K562 (cell line): ENCODE measurements at regions not wholly inside any gene's neighbourhood (a gene's known extent, or its start where the extent isn't known, plus 50 kb on each side); places are given as distances from the start of the nearest gene placed in this dataset.

ENCODE experiments used
- ATAC-seq: fragments of 200-7000 bp; cut with Tn5 transposase; 3 replicates; pipeline ENCODE4 v1.9.1; 2020; ENCODE audit warnings: moderate library complexity
- BruUV-seq: library from RNA; stranded (reverse); fragments of 400-500 nt; replicated peaks from 2 replicates; lab custom pipeline; 2021; lab: Mats Ljungman, UMichigan
- CTCF ChIA-PET: fragments of 300-600 bp; formaldehyde crosslinking; extraction: SDS; loops from one replicate; lab custom pipeline; 2021; ENCODE audit warnings: low intra/inter-chr PET ratio; lab: Yijun Ruan, JAX
- POLR2A ChIA-PET: fragments of 300-600, 350-650 bp; sonication (Branson Sonifier 250); formaldehyde crosslinking; extraction: SDS; loops from one replicate; lab custom pipeline; 2021; ENCODE audit warnings: antibody characterized with exemption, inconsistent platforms; lab: Yijun Ruan, JAX
- DNase-seq, 4 experiments: peaks; one replicate each; pipeline versions ENCODE4 v3.0.0 to v3.0.0-alpha.2; 2011 to 2018; ENCODE audit warnings: low spot score in 3 of 4, mixed read lengths in 3 of 4; ENCODE audit errors: extremely low read depth in 1 of 4
- FAIRE-seq: peaks from 2 replicates; lab custom pipeline; 2011; peaks lifted over from hg19 to GRCh38; lab: Jason Lieb, UNC
- H2AFZ ChIP-seq: 2 replicates; pipeline ENCODE4 v1.6.0; 2011; ENCODE audit warnings: low read depth, low read length, control low read depth, inconsistent platforms
- H3K27ac ChIP-seq: fragments of 200-600 bp; 3 replicates; pipeline ENCODE4 v1.8.0; 2011; ENCODE audit warnings: low read depth, mild to moderate bottlenecking, control low read depth, inconsistent platforms, low read length, moderate library complexity, mixed read lengths; ENCODE audit errors: extremely low read depth
- H3K27me3 ChIP-seq, 2 experiments: fragments of 300-600 bp in 1 of 2; 2 replicates in 1 of 2; 3 replicates in 1 of 2; pipeline versions ENCODE4 v1.6.0 to v1.8.0; 2011; ENCODE audit warnings: inconsistent platforms in 2 of 2, low read length in 2 of 2, mild to moderate bottlenecking in 1 of 2, mixed read lengths in 1 of 2, moderate library complexity in 1 of 2; ENCODE audit not compliant: control insufficient read depth in 2 of 2, insufficient read depth in 2 of 2
- H3K36me3 ChIP-seq: fragments of 300-600 bp; 3 replicates; pipeline ENCODE4 v1.8.0; 2011; ENCODE audit warnings: mild to moderate bottlenecking, low read length, inconsistent platforms; ENCODE audit not compliant: control insufficient read depth, insufficient read depth
- H3K4me1 ChIP-seq, 2 experiments: fragments of 200-600 bp in 1 of 2; replicated peaks in 1 of 2; 2 replicates in 1 of 2; 3 replicates in 1 of 2; pipeline versions ENCODE4 v1.5.1 to v1.8.0; 2011; ENCODE audit warnings: inconsistent platforms in 2 of 2, low read length in 2 of 2, mild to moderate bottlenecking in 1 of 2, mixed read lengths in 1 of 2, moderate library complexity in 1 of 2; ENCODE audit not compliant: control insufficient read depth in 2 of 2, insufficient read depth in 2 of 2
- H3K4me2 ChIP-seq: 2 replicates; pipeline ENCODE4 v1.6.1; 2011; ENCODE audit warnings: low read length, control low read depth, inconsistent platforms, mixed read lengths; ENCODE audit not compliant: insufficient read depth
- H3K4me3 ChIP-seq: fragments of 200-600 bp; sonication (generic), shearing (Covaris generic); 2 replicates; pipeline ENCODE4 v1.5.1; 2016; ENCODE audit warnings: control low read depth, inconsistent platforms
- H3K79me2 ChIP-seq: fragments of 200-600 bp; 3 replicates; pipeline ENCODE4 v1.8.0; 2011; ENCODE audit warnings: low read length, inconsistent platforms; ENCODE audit not compliant: control insufficient read depth, insufficient read depth
- H3K9ac ChIP-seq, 2 experiments: 2 replicates each; pipeline versions ENCODE4 v1.6.0 to v1.6.1; 2011; ENCODE audit warnings: low read depth in 2 of 2, low read length in 2 of 2, control low read depth in 1 of 2, inconsistent platforms in 1 of 2, mild to moderate bottlenecking in 1 of 2, mixed read lengths in 1 of 2; ENCODE audit not compliant: insufficient read depth in 1 of 2
- H3K9me1 ChIP-seq: one replicate; pipeline ENCODE4 v1.6.0; 2011; ENCODE audit warnings: inconsistent platforms, mild to moderate bottlenecking, low read length, moderate library complexity; ENCODE audit not compliant: control insufficient read depth, insufficient read depth
- H3K9me3 ChIP-seq: replicated peaks from 2 replicates; pipeline ENCODE4 v1.5.1; 2011; ENCODE audit warnings: low read depth, low read length, inconsistent platforms; ENCODE audit not compliant: control insufficient read depth, insufficient read depth
- H4K20me1 ChIP-seq: replicated peaks from 2 replicates; pipeline ENCODE4 v1.6.1; 2011; ENCODE audit warnings: low read length, inconsistent platforms, mixed read lengths; ENCODE audit not compliant: control insufficient read depth, insufficient read depth
- RAD21 ChIP-seq, 2 experiments: fragments of 250-450 bp in 1 of 2; fragments of 450-650 bp in 1 of 2; sonication (Bioruptor Pico) in 1 of 2; formaldehyde crosslinking in 1 of 2; IDR thresholded peaks in 1 of 2; conservative IDR thresholded peaks in 1 of 2; 2 replicates each; pipeline versions ENCODE4 v1.4.0 to v1.8.0; 2020 to 2022; ENCODE audit warnings: mild to moderate bottlenecking in 2 of 2, moderate library complexity in 1 of 2
- RAD51 ChIP-seq: fragments of 450-650 bp; IDR thresholded peaks from 2 replicates; pipeline ENCODE4 v1.7.1; 2016; ENCODE audit warnings: low read depth, mild to moderate bottlenecking, borderline replicate concordance
- SMC3 ChIP-seq: conservative IDR thresholded peaks from 2 replicates; pipeline ENCODE4 v1.6.1; 2011; ENCODE audit warnings: low read depth, low read length, improper control_type of control experiment; ENCODE audit not compliant: insufficient read depth
- WGBS: fragments of 100-300 bp; shearing (Covaris generic); methylation state at CpG from one replicate; pipeline ENCODE4 v1.1.6; 2016; ENCODE audit warnings: low coverage, mixed read lengths; ENCODE audit not compliant: insufficient coverage; ENCODE audit errors: missing lambda C conversion rate; 5-methylcytosine and 5-hydroxymethylcytosine counted together
- in situ Hi-C: fragments of 300-500 bp; cut with MboI; formaldehyde crosslinking; loops from 4 replicates; pipeline ENCODE4 v1.15.0; 2018; ENCODE audit warnings: inconsistent platforms, mixed read lengths
- intact Hi-C: fragments of 100-400 bp; cut with micrococcal nuclease; formaldehyde crosslinking; loops from 2 replicates; pipeline ENCODE4 v1.14.2; 2022
- TF ChIP-seq, protein P1 (sequence below), 2 experiments: fragments of 450-650 bp; formaldehyde crosslinking in 1 of 2; IDR thresholded peaks; 2 replicates each; pipeline versions ENCODE4 v1.4.0 to v1.6.1; 2014 to 2020; ENCODE audit warnings: mild to moderate bottlenecking in 2 of 2, borderline replicate concordance in 1 of 2, low read depth in 1 of 2
- TF ChIP-seq, protein P2 (sequence below), 3 experiments: IDR thresholded peaks in 2 of 3; conservative IDR thresholded peaks in 1 of 3; 2 replicates each; pipeline ENCODE4 v1.5.1; 2011 to 2012; ENCODE audit warnings: low read length in 3 of 3, mild to moderate bottlenecking in 3 of 3, control low read depth in 2 of 3, improper control_type of control experiment in 1 of 3, inconsistent platforms in 1 of 3, low read depth in 1 of 3, mixed read lengths in 1 of 3, moderate library complexity in 1 of 3; ENCODE audit not compliant: insufficient read depth in 2 of 3

DNA sequence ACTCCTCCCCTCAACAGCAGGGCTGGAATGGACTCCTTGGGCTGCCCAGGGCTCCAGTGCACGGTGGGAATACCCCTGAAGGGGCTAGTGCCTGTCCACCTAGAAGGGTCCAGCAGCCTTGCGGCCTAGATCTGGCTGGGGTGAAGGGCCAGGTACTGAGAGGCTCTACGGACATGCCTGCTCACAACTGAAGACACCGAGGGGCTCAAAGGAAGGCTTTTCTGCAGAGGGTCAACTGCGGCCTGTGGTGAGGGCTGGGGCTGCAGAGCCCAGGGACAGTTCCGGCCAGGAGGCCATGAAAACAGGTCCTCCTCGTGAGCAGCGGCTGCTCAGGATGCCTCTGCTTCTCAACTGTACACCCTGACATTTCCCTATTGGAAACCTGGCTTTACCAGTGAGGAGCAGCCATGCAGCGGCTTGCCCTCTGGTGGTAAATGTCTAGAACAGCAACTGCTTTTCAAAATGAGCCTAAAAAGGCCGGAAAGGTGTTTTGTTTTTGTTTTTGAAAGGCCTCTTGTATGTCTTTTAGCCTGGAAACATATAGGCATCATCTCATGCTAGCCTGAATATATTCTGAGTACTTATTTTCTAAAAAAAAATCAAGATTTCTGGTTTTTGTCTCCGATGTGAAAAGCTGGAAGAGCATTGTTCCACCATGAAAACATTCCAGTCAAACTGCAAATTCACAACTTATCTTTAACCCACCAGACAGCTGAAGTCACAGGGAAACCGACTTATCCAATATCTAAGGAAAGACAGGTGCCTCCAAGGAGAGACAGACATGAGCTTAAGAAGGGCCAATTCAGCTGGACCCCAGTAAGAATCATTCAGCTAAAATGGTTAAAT is 163.4 kb downstream of the KLF13 start:
- H3K4me2 ChIP-seq, result no peak overlapping the region
- ChIA-PET POLR2A (no interaction called here), CTCF (interaction anchor here (0.7 to 1.2 kb wide), 4 partner anchors 11 to 289 kb away, joined by 3 to 6 read pairs (median 3); no protein-coding TSS in a partner anchor)
- peaks cover 0 to 12% of the 10 kb centered on the region in 2 experiments; a peak in 1 of 5 replicates for H3K27me3 ChIP-seq
- no TSS peak for BruUV-seq
- no peaks in the 10 kb centered on the region; a peak in 1 of 5 replicates for H3K4me1 ChIP-seq
- no peak overlapping the region for H3K4me3 ChIP-seq
- peak; percentile 72; the same call in 2 of the 3 replicates for ATAC-seq
- H4K20me1 ChIP-seq, result peaks cover 4% of the 10 kb centered on the region; the same call in 1 of the 2 replicates
- intact Hi-C loops (loop anchor here (5.0 kb wide), 2 partner anchors 53 to 273 kb away; no protein-coding TSS in a partner anchor), in situ Hi-C loops (loop anchor here (5.0 kb wide), 2 partner anchors 53 to 288 kb away; no protein-coding TSS in a partner anchor)
- peak; percentile 30 to 60 (median 55) for DNase-seq
- no peak overlapping the region for H3K27ac ChIP-seq
- H3K79me2 ChIP-seq, result no peaks in the 10 kb centered on the region
- H3K36me3 ChIP-seq, result no peaks in the 10 kb centered on the region
- H2AFZ ChIP-seq, result no peak overlapping the region
- peak; percentile 48 to 63 for TF ChIP-seq RAD21 (CRISPR knock-in tag; conservative IDR thresholded peaks at IDR 0.05 in 1 of 2, IDR thresholded peaks at IDR 0.05 in 1 of 2)
- peak; percentile 49 for TF ChIP-seq SMC3
- TF ChIP-seq RAD51, result no peak
- TF ChIP-seq, protein P1, sequence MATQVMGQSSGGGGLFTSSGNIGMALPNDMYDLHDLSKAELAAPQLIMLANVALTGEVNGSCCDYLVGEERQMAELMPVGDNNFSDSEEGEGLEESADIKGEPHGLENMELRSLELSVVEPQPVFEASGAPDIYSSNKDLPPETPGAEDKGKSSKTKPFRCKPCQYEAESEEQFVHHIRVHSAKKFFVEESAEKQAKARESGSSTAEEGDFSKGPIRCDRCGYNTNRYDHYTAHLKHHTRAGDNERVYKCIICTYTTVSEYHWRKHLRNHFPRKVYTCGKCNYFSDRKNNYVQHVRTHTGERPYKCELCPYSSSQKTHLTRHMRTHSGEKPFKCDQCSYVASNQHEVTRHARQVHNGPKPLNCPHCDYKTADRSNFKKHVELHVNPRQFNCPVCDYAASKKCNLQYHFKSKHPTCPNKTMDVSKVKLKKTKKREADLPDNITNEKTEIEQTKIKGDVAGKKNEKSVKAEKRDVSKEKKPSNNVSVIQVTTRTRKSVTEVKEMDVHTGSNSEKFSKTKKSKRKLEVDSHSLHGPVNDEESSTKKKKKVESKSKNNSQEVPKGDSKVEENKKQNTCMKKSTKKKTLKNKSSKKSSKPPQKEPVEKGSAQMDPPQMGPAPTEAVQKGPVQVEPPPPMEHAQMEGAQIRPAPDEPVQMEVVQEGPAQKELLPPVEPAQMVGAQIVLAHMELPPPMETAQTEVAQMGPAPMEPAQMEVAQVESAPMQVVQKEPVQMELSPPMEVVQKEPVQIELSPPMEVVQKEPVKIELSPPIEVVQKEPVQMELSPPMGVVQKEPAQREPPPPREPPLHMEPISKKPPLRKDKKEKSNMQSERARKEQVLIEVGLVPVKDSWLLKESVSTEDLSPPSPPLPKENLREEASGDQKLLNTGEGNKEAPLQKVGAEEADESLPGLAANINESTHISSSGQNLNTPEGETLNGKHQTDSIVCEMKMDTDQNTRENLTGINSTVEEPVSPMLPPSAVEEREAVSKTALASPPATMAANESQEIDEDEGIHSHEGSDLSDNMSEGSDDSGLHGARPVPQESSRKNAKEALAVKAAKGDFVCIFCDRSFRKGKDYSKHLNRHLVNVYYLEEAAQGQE (IDR thresholded peaks at IDR 0.05; ENCODE audit: borderline replicate concordance), result peak; percentile 24; the same call in 1 of the 2 replicates
- TF ChIP-seq, protein P1 (CRISPR knock-in tag; IDR thresholded peaks at IDR 0.05; ENCODE audit: low read depth), result no peak
- TF ChIP-seq, protein P2, sequence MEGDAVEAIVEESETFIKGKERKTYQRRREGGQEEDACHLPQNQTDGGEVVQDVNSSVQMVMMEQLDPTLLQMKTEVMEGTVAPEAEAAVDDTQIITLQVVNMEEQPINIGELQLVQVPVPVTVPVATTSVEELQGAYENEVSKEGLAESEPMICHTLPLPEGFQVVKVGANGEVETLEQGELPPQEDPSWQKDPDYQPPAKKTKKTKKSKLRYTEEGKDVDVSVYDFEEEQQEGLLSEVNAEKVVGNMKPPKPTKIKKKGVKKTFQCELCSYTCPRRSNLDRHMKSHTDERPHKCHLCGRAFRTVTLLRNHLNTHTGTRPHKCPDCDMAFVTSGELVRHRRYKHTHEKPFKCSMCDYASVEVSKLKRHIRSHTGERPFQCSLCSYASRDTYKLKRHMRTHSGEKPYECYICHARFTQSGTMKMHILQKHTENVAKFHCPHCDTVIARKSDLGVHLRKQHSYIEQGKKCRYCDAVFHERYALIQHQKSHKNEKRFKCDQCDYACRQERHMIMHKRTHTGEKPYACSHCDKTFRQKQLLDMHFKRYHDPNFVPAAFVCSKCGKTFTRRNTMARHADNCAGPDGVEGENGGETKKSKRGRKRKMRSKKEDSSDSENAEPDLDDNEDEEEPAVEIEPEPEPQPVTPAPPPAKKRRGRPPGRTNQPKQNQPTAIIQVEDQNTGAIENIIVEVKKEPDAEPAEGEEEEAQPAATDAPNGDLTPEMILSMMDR (IDR thresholded peaks at IDR 0.05 in 2 of 3, conservative IDR thresholded peaks at IDR 0.05 in 1 of 3; ENCODE audit: insufficient read depth in 2 of 3, low read depth in 1 of 3, low read length in 3 of 3), result peak; percentile 67 to 74 (median 68)
- FAIRE-seq, result peak; percentile 73
- H3K9ac ChIP-seq, result no peak overlapping the region
- 1% methylated on average over 12 of the region's 12 CpGs for WGBS
- no peaks in the 10 kb centered on the region for H3K9me3 ChIP-seq
- no peaks in the 10 kb centered on the region for H3K9me1 ChIP-seq
